GM18867 (cell line): ENCODE measurements at regions not wholly inside any gene's neighbourhood (a gene's known extent, or its start where the extent isn't known, plus 50 kb on each side); places are given as distances from the start of the nearest gene placed in this dataset.
"Not testable (repeated sequence)": the region's sequence is repeated elsewhere in the genome, so short reads cannot be mapped to it uniquely, and the experiment has no call there.

Experiments
- ATAC-seq: cut with Tn5 transposase; IDR thresholded peaks from one replicate; pipeline ENCODE4 v1.9.1; 2021; ENCODE audit warnings: mild to moderate bottlenecking, moderate library complexity; ENCODE audit not compliant: unreplicated experiment

DNA sequence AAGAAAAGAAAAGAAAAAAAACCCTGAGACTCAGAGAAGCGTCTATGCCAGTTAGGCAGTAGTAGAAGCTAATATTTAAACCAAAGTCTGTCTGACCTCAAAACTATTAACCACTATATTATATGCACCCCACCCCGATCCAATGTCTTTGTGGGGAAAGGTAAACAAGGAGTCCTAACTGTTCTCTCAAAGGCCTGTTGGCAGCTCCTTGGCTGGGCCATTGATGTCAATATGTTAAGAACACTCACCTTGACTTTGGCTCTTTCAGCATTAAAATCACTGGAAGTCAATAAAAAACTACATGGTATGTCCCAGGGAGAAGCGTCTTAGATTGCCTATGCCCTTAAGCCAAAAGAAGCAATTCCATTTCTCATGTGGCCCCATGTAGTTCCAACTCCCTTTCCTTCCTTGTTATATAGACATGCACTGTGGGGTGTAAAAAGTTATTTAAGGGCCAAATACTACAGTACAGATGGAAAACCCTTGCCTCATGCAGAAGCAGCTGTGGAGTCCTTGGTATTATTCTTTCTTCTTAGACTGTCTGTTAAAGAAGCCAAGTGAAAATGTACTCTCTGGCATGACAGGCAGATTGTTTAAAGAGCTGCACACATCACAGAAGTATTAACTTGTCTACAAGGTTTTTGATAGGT is 308.6 kb upstream of the RPS23 start:
- no peak for ATAC-seq

DNA sequence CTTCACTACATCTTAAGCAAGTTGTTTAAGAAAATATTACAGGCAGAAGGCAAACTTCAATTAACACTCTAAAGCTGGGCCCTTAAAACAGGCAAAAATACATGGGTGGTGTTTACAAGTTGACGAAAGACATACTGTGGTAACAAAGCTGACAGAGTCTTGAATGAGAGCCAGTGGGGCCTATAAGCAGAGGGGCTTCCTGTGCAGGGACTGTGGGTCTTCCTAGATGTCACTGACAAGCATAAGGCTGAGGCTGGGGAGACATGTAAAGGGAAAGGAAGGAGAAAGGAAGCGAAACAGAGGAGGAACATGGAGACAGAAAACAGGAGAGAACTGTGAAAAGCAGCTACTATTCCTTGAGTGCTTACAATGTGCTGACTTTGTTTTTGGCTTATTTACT is 308.0 kb upstream of the RPS23 start:
- no peak for ATAC-seq

DNA sequence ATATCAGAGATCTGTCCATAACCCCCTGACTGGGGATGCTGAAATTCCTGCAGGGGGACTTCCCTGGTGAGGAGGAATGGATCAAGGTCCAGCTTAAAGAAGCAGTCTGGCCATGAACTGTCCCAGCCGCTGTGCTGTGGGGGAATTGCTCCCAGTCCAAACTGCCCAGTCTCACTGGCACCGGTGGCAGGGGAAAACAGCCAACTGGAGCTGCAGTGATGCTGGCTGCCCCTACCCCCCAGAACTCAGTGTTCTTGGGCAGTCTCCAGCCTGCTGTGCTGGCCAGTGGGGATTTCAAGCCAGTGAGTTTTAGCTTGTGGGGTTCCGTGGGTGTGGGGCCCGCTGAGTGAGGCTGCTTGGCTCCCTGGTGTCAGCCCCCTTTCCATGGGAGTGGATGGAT is 306.5 kb upstream of the RPS23 start:
- ATAC-seq: no peak

DNA sequence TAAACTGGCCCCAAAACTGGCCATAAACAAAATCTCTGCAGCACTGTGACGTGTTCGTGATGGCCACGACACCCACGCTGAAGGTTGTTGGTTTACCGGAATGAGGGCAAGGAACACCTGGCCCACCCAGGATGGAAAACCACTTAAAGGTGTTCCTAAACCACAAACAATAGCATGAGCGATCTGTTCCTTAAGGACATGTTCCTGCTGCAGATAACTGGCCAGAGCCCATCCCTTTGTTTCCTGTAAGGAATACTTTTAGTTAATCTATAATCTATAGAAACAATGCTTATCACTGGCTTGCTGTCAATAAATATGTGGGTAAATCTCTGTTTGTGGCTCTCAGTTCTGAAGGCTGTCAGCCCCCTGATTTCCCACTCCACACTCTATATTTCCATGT is 305.2 kb upstream of the RPS23 start:
- ATAC-seq: not testable (repeated sequence)

DNA sequence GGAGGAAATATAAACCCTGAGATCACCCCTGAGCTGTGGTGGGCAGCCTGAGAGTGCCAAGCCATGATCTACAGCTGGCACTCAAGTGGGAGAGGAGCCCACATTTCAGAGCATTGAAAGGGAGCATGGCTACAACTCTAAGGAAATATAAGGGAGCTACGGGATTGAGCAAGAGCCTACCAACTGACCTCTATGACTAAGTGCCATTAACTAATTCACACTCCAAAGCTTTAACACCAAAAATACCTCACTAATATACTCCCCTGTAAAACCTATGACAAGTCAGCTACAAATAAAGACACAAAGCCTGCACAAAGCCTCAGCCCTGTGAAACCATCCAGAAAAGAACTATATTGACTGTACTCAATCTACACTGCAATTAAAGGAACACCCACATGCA is 286.8 kb upstream of the RPS23 start:
- ATAC-seq: no peak

DNA sequence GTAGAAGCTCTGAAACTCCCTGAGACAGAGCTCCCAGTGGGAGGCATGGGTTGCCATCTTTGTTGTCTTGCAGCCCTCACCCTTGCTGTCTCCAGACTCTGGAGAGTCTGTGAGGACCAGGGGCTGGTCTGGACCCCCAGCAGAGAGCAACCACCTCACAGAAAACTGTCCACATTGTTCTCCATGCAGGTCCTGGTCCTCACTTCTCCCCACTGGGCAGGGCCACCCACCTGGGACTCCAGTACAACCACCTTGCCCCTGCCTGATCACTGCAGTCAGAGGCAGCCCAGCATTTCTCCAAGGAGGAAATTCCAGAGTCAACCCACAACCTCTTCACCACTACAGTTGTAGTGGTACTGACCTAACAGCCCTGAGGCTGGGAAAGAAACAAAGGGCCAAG is 285.6 kb upstream of the RPS23 start:
- no peak for ATAC-seq

DNA sequence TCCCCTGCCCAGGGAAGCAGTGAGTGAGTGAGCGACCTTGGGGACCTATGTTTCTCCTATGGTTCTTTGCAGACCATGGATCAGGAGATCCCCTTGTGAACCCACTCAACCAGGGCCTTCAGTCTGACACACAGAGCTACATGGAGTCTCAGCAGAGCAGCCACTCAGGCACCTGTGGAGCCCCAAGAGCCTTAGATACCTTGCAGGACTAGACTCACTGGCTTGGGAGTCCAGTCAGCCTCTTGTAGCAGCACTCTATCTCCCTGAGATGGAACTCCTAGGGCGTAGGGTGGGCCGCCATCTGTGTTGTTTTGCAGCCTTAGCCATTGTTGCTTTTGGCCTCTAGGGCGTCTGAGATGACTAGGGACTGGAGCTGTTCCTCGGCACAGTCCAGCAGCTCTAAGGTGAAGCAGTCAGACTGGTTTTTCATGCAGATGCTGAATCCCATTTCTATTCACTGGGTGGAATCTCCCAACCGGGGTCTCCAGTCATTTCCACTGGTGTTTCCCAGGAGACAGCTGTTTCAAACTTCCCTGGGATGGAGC is 284.6 kb upstream of the RPS23 start:
- no peak for ATAC-seq

DNA sequence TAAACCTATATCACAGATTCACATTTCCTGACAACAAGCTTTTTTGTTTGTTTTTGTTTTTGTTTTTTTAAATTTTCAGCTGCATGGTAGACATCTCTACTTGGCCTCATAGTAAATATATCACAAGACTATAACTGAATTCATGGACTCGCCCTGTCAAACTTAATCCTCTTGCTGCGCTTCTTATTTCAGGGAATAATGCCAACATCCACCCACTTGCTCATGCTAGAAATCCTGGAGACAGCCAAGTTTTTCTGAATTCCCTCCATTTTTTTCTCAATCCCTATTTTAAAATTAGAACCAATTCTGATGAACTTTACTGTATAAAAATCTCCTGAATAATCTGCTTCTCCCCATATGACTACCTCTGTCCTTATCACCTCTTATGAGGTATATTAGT is 283.6 kb upstream of the RPS23 start:
- ATAC-seq: no peak

DNA sequence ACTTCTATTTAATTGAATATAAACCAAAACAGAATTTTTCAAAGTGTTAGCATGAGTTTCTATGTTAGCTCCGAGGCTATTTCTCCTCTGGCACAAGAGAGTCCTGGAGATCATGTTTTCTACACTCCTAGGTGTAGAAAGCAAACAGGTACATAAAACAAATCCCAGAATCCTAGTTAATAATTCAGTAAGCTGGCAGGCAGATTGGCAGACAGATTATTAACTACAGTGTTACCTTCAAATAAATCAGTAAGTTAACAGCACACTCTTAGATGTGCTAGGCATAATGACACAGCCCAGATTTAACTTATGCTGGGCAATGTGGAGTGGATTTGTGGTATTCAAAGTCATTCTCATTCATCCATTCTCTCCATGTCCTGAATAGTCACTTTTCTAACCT is 282.8 kb upstream of the RPS23 start:
- ATAC-seq: no peak

DNA sequence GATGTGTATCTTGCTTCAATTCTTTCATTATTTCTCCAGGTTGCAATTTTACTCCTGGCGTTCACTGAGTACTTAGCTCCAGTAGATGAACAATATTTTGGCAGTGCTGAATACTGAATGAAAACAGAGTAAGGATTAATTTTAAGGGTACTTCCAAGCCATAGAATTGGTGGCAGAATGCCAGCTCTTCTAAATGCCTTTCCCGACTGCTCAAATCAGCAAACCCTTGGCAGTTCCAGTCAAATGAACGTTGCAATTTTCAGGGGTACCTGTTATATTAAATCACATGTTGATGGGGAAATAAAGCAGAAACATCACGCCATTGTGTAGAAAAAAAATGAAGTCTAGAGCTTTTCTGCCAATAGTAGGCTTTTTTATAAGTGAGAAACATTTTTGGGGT is 282.4 kb upstream of the RPS23 start:
- no peak for ATAC-seq

DNA sequence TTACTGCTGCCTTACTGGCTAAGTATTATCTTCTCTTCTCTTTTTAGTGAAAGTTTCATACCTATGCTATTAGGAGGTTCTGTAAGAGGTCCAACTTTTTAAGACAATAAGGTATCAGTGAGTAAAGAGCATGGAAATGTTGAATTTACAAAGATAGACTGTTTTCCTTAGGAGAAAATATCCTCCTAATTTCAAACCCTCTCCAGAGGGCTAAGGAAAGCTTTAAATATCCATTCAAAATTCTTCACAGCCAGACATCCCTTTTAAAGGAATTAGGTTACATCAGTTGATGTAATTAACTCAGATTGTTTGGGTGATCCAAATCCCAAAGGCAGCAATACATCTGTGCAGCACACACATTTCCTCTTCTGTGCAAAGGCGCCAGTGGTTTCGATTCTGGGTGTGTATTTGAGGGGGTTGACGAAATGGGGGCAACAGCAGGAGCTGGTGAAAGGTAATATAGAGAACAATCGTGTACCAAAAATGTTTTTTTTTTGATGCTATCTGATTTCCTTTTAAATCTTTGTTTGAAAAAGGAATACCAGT is 273.8 kb upstream of the RPS23 start:
- ATAC-seq: no peak

DNA sequence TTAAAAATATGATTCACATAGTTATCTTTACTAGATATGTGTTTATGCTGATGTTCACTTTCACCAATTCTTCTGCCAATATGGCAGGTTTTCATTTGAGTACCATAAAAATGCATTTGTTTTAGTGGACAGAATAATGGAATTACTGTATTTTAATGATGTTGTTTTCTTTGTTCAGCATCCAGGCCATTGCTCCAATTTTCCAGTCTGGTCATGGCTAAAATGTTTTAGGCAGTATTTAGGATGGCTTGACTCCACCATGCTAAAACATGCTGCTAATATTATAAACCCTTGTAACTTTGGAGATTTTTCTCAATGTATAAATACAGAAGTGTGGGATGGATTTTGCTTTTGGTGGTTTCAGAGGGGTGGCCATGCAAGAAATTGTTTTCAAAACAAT is 273.0 kb upstream of the RPS23 start:
- ATAC-seq: no peak

DNA sequence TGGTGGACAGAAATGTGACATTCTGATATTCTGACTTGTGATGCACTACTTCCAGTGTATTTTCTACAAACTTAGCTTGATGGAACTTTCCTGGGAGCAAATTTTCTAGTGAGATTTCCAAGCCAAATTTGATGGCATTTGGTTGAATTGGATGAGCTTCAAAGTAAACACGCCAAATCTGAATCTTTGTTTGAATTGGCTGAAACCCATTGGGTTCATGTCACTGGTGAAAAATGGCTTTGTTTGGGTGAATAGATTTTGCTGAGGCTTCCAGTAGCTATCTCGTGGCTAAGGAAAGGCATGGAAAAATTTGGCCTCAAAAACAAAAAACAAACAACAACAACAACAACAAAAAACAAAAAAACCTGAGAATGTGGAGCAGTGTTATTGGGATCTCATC is 271.1 kb upstream of the RPS23 start:
- ATAC-seq: no peak

DNA sequence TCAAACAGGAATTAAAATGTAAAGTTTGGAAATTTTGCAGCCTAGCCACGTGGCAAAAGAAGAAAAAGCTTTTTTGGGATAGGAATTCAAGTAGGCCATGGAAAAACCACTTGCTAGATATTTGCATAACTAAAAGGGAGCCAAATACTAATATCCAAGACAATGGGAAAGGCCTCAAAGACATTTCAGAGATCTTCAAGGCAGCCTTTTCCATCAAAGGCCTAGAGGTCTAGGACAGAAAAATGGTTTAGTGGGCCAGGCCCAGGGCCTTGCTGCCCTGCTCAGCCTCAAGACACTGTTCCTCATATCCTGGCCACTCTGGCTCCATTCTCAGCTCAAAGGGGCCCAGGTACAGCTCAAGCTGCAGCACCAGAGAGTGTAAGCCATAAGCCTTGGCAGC is 265.9 kb upstream of the RPS23 start:
- ATAC-seq: no peak

DNA sequence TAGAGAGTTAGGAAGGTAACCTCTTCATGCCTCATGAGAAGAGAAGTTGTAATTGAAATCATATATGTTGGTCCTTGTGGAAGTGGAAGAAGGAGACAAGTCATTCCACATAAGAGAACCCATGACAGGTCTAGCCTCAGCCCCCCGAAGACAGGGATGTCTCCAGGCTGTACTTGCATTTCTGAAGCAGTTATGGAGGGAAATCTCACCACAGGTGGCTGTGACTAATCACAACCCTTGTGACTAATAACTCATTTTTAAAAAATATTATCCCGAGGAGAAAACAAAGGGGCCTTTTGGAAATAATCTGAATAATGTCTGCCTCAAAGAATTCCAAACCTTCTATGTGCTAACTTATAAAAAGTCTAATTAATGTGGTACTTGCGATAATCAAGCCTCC is 262.1 kb upstream of the RPS23 start:
- ATAC-seq: no peak

DNA sequence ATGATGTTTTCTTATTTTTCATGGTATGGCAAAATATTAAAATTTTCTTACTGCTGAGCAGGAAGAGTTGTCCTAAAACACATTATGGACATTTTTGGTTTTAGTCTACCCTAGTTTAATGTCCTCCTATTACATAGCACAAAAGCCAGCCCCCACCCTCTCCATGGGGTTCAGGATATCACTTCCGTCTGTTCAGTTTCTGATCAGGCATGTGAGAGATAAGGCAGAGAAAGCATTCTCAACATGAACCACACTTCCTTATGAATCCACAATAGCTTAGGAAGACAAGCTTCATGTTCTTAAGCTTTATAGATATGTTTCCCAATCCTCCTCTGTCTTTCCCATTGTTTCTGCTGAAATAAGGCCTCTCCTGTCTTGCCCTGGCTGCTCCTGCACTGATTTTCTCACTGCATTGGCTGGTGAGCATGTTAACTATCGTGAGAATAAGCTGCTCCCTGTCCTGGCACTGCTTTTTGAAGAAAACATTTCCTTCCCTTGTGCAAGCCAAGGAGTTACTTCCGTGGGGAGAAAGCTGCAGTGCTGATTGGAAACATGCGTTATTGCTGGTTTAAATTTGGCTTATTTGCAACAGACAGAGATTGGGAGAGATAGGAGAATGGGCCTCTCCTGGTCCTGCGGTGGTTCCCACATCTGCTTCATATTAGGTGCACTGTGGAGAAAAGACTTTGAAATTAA is 260.3 kb upstream of the RPS23 start:
- ATAC-seq: no peak

DNA sequence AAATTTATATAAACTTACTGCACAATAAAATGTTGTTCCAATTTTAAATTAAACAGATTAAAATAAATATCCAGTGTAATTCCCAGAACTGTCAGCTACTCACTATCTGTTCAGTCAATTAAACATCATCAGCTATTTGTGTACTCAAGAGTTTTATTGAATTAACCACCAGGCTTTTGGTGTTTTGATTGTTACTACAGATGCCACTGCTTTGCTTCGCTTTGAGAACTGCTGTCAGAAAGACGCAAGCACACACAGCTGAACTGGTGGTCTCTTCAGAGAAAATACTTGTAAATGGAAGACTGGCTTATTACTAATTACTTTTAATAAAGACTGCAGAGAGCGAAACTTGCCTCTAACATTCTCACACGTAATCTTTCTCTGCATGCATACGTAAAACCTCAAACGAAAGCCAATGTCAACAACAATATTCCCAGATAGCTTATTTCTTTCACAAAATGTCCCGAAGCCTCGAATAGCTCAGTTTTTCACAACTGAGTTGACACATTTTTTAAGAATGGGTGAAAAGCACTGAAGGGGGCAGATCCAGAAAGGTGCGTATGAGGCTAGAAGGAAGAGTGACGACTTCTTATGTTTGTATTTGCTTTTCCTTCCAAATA is 259.6 kb upstream of the RPS23 start:
- ATAC-seq: no peak

DNA sequence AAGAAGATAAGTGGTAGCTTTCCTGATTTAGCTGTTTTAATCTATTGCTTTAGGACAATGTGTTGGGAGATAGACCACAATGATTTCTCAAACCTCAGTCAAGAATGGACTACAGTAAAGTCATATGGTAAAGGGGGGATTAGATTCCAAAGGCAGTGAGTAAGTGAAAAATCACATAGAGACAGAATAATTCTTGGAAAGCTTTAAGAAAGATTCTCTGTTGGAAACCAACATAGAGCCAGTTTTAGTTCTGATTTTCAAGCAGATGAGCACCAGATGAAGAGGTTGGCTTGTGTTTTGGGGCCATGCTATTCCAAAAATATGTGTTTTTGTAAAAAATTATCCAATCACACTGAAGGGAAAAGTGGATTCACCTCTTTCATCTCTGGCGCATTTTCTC is 256.8 kb upstream of the RPS23 start:
- ATAC-seq: no peak

DNA sequence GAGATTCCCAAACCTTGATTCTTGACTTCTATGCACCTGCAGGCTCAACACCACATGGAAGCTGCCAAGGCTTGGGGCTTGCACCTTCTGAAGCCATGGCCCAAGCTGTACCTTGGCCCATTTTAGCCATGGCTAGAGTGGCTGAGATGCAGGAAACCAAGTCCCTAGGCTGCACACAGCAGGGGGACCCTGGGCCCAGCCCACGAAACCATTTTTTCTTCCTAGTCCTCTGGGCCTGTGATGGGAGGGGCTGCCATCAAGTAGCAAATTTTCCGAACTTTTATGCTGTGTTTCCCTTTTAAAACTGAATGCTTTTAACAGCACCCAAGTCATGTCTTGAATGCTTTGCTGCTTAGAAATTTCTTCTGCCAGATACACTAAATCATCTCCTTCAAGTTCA is 253.9 kb upstream of the RPS23 start:
- ATAC-seq: not testable (repeated sequence)

DNA sequence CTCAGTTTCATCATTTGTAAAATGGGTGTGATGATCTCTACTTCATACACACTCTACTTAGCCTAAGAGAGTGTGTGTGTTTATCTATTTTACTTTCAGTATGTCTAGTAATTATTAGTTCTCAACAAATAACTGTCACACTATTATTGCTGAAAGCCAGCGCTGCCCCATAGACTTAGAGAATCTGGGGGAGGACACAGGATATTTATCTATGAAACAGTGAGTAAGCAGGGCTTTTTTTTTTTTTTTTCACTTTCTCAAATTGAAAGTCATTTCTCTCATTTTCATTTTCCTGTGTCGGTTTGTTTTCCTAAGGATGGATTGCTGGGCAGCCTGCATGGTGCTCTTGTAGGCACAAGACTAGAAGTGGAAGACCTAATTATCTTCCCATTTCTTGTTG is 248.4 kb upstream of the RPS23 start:
- ATAC-seq: no peak

DNA sequence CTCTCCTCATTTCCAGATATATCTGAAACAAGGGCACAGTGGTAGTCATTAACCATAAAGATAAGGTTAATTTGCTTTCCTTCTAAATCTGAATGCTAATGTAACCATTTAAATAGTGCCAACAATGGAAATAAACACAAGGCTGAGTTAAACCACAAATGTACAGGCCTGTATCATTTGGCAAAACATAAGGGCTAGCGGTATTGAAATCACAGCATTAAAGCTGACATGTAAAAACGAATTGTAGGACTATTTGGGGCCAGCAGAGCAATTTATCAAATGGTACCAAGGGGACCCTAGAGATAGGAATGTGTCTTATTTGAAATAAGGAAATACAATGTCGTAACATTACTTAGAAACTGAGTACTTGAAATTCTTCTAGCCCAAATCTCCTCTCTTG is 247.5 kb upstream of the RPS23 start:
- no peak for ATAC-seq

DNA sequence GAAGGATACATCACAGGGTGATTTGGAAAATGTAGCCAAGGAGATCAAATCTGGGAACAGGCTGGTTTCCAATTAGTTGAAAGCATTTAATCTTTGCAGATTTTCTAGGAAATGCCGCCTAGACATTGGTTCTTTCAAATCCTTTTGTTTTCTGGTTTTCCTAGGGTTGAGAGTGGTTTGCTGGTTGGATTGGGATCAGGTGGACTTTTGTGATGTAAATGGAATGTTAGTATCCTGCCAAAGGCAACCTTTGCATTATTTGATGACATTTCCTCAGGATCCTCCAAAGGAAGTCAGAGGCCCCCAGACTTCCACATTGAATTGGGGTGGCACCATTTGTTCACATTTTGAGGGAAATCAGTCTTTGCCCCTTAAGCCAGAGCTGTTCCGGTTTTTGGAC is 245.5 kb upstream of the RPS23 start:
- no peak for ATAC-seq
